HepG2 (cell line): ENCODE measurements at regions not wholly inside any gene's neighbourhood (a gene's known extent, or its start where the extent isn't known, plus 50 kb on each side); places are given as distances from the start of the nearest gene placed in this dataset.

Experiments
- CEBPB ChIP-seq: IDR thresholded peaks from 2 replicates; pipeline ENCODE4 v1.6.1; 2011; ENCODE audit warnings: low read depth, low read length, improper control_type of control experiment, borderline replicate concordance
- CHD2 ChIP-seq: IDR thresholded peaks from 2 replicates; pipeline ENCODE4 v1.6.1; 2011; ENCODE audit warnings: low read depth, low read length, improper control_type of control experiment
- EP300 ChIP-seq, 3 experiments: sonication (generic) in 1 of 3; formaldehyde crosslinking in 1 of 3; IDR thresholded peaks; 2 replicates each; pipeline versions ENCODE4 v1.5.1 to v1.6.1; 2011 to 2020; ENCODE audit warnings: low read depth in 2 of 3, low read length in 2 of 3, borderline replicate concordance in 1 of 3, improper control_type of control experiment in 1 of 3, mild to moderate bottlenecking in 1 of 3, missing genetic modification reagents in 1 of 3, moderate library complexity in 1 of 3
- EZH2 ChIP-seq: conservative IDR thresholded peaks from 2 replicates; pipeline ENCODE4 v1.6.1; 2012; ENCODE audit warnings: mild to moderate bottlenecking, low read depth, low read length, moderate library complexity
- HNRNPK ChIP-seq: fragments of 200-400 bp; formaldehyde crosslinking; IDR thresholded peaks from 2 replicates; pipeline ENCODE4 v1.6.1; 2018; ENCODE audit warnings: low read length, low read depth, moderate library complexity, mild to moderate bottlenecking; ENCODE audit not compliant: poor library complexity, severe bottlenecking
- PHF8 ChIP-seq: sonication (generic); formaldehyde crosslinking; IDR thresholded peaks from 2 replicates; pipeline ENCODE4 v1.5.0; 2020; ENCODE audit warnings: missing genetic modification reagents
- RELA ChIP-seq: sonication (generic); formaldehyde crosslinking; IDR thresholded peaks from 2 replicates; pipeline ENCODE4 v1.4.0; 2020; ENCODE audit warnings: missing genetic modification reagents
- SOX6 ChIP-seq, 2 experiments: fragments of 450-650 bp in 1 of 2; sonication (generic) in 1 of 2; formaldehyde crosslinking in 1 of 2; IDR thresholded peaks; 2 replicates each; pipeline versions ENCODE4 v1.4.0 to v1.6.1; 2017 to 2020; ENCODE audit warnings: antibody characterized with exemption in 1 of 2, mild to moderate bottlenecking in 1 of 2, missing genetic modification reagents in 1 of 2
- SP1 ChIP-seq, 2 experiments: fragments of 450-650 bp in 1 of 2; sonication (generic) in 1 of 2; formaldehyde crosslinking in 1 of 2; IDR thresholded peaks; 2 replicates each; pipeline versions ENCODE4 v1.4.0 to v1.6.1; 2016 to 2020; ENCODE audit warnings: missing genetic modification reagents in 1 of 2
- TP53 ChIP-seq: sonication (generic); formaldehyde crosslinking; conservative IDR thresholded peaks from 2 replicates; pipeline ENCODE4 v1.4.0; 2020; ENCODE audit warnings: missing genetic modification reagents
- ZNF431 ChIP-seq: sonication (generic); formaldehyde crosslinking; IDR thresholded peaks from 2 replicates; pipeline ENCODE4 v1.9.0; 2022; ENCODE audit warnings: missing genetic modification reagents, low read depth, mild to moderate bottlenecking, borderline replicate concordance
- ZNF605 ChIP-seq: sonication (generic); formaldehyde crosslinking; IDR thresholded peaks from 2 replicates; pipeline ENCODE4 v1.8.0; 2022; ENCODE audit warnings: mild to moderate bottlenecking, missing genetic modification reagents
- TF ChIP-seq, protein P1 (sequence below), 2 experiments: fragments of 450-650 bp in 1 of 2; sonication (generic) in 1 of 2; formaldehyde crosslinking; IDR thresholded peaks; 2 replicates each; pipeline versions ENCODE4 v1.5.0 to v1.8.0; 2020 to 2022; ENCODE audit warnings: mild to moderate bottlenecking in 1 of 2, missing genetic modification reagents in 1 of 2
- TF ChIP-seq, protein P2 (sequence below): sonication (generic); formaldehyde crosslinking; IDR thresholded peaks from 2 replicates; pipeline ENCODE4 v1.5.0; 2020; ENCODE audit warnings: mild to moderate bottlenecking, missing genetic modification reagents, moderate library complexity

DNA sequence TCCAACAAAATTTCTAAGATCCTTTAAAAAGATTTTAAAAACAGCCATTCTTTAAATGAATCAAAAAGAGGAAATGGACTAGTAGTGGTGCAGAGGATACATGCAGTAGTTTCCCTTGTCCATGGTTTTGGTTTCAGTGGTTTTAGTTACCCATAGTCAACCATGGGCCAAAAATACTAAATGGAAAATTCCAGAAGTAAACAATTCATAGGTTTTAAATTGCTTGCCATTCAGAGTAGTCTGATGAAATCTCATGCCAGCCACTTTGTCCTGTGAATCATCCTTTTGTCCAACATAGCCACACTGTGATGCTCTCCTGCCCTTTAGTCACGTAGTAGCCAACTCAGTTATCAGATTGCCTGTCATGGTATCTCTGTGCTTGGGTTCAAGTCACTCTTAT is 286.1 kb downstream of the ANXA1 start:
- TF ChIP-seq, protein P1, sequence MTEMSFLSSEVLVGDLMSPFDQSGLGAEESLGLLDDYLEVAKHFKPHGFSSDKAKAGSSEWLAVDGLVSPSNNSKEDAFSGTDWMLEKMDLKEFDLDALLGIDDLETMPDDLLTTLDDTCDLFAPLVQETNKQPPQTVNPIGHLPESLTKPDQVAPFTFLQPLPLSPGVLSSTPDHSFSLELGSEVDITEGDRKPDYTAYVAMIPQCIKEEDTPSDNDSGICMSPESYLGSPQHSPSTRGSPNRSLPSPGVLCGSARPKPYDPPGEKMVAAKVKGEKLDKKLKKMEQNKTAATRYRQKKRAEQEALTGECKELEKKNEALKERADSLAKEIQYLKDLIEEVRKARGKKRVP (CRISPR knock-in tag; IDR thresholded peaks at IDR 0.05): peak in 1 of 2 experiments; percentile 60; a peak in 1 of 4 replicates
- TF ChIP-seq RELA (CRISPR knock-in tag): no peak
- TF ChIP-seq EZH2: no peak
- TF ChIP-seq CEBPB: no peak; the same call in 1 of the 2 replicates
- TF ChIP-seq TP53 (CRISPR knock-in tag): no peak
- TF ChIP-seq, protein P2, sequence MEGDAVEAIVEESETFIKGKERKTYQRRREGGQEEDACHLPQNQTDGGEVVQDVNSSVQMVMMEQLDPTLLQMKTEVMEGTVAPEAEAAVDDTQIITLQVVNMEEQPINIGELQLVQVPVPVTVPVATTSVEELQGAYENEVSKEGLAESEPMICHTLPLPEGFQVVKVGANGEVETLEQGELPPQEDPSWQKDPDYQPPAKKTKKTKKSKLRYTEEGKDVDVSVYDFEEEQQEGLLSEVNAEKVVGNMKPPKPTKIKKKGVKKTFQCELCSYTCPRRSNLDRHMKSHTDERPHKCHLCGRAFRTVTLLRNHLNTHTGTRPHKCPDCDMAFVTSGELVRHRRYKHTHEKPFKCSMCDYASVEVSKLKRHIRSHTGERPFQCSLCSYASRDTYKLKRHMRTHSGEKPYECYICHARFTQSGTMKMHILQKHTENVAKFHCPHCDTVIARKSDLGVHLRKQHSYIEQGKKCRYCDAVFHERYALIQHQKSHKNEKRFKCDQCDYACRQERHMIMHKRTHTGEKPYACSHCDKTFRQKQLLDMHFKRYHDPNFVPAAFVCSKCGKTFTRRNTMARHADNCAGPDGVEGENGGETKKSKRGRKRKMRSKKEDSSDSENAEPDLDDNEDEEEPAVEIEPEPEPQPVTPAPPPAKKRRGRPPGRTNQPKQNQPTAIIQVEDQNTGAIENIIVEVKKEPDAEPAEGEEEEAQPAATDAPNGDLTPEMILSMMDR (CRISPR knock-in tag): no peak
- TF ChIP-seq ZNF605 (CRISPR knock-in tag): no peak
- TF ChIP-seq HNRNPK: no peak
- TF ChIP-seq EP300 (IDR thresholded peaks at IDR 0.05; ENCODE audit: low read depth in 2 of 2, low read length in 2 of 2): peak in 1 of 2 experiments; percentile 25; a peak in 1 of 4 replicates
- no peak for TF ChIP-seq EP300 (CRISPR knock-in tag; IDR thresholded peaks at IDR 0.05; ENCODE audit: borderline replicate concordance)
- no peak for TF ChIP-seq ZNF431
- no peak for TF ChIP-seq SOX6 (IDR thresholded peaks at IDR 0.05)
- no peak for TF ChIP-seq SOX6 (CRISPR knock-in tag; IDR thresholded peaks at IDR 0.05)
- TF ChIP-seq CHD2: no peak
- no peak for TF ChIP-seq SP1 (IDR thresholded peaks at IDR 0.05)
- TF ChIP-seq SP1 (CRISPR knock-in tag; IDR thresholded peaks at IDR 0.05): no peak
- TF ChIP-seq PHF8 (CRISPR knock-in tag): no peak
